HepG2 (cell line): ENCODE measurements at regions not wholly inside any gene's neighbourhood (a gene's known extent, or its start where the extent isn't known, plus 50 kb on each side); places are given as distances from the start of the nearest gene placed in this dataset.

ENCODE experiments used
- ATAC-seq: fragments of 200-7000 bp; cut with Tn5 transposase; 3 replicates; pipeline ENCODE4 v1.9.1; 2020; ENCODE audit warnings: mild to moderate bottlenecking, moderate library complexity
- BruUV-seq: library from RNA; stranded (reverse); fragments of 400-500 nt; replicated peaks from 2 replicates; lab custom pipeline; 2021; lab: Mats Ljungman, UMichigan
- CTCF ChIA-PET: fragments of 300-600 bp; formaldehyde crosslinking; extraction: SDS; loops from one replicate; lab custom pipeline; 2021; ENCODE audit warnings: low total read pairs, inconsistent platforms, low intra/inter-chr PET ratio; lab: Yijun Ruan, JAX
- POLR2A ChIA-PET: fragments of 350-600 bp; sonication (Branson Sonifier 250); formaldehyde crosslinking; loops from one replicate; lab custom pipeline; 2020; ENCODE audit warnings: antibody characterized with exemption, inconsistent platforms; lab: Yijun Ruan, JAX
- DNase-seq: peaks from one replicate; pipeline ENCODE4 v3.0.0-alpha.2; 2015; ENCODE audit warnings: low spot score
- FAIRE-seq: peaks from 3 replicates; lab custom pipeline; 2011; peaks lifted over from hg19 to GRCh38; lab: Jason Lieb, UNC
- H2AFZ ChIP-seq: one replicate; pipeline ENCODE4 v1.6.1; 2011; ENCODE audit warnings: low read length, inconsistent platforms
- H3K27ac ChIP-seq: fragments of 300-600 bp; 3 replicates; pipeline ENCODE4 v1.8.0; 2011; ENCODE audit warnings: mixed run types, mild to moderate bottlenecking, mixed read lengths, low read length, inconsistent platforms; ENCODE audit not compliant: insufficient read depth; ENCODE audit errors: extremely low read length
- H3K27me3 ChIP-seq, 2 experiments: fragments of 200-600 bp in 1 of 2; 2 replicates in 1 of 2; 3 replicates in 1 of 2; pipeline versions ENCODE4 v1.6.0 to v1.8.0; 2011; ENCODE audit warnings: low read length in 2 of 2, mild to moderate bottlenecking in 2 of 2, moderate library complexity in 2 of 2, inconsistent platforms in 1 of 2; ENCODE audit not compliant: insufficient read depth in 2 of 2, control insufficient read depth in 1 of 2
- H3K36me3 ChIP-seq, 2 experiments: fragments of 200-600 bp in 1 of 2; replicated peaks in 1 of 2; 2 replicates in 1 of 2; 3 replicates in 1 of 2; pipeline versions ENCODE4 v1.5.1 to v1.8.0; 2011; ENCODE audit warnings: low read length in 2 of 2, inconsistent platforms in 1 of 2; ENCODE audit not compliant: insufficient read depth in 2 of 2, control insufficient read depth in 1 of 2
- H3K4me1 ChIP-seq: 2 replicates; pipeline ENCODE4 v1.5.1; 2012; ENCODE audit warnings: low read length, inconsistent platforms; ENCODE audit not compliant: insufficient read depth
- H3K4me2 ChIP-seq: 2 replicates; pipeline ENCODE4 v1.6.0; 2011; ENCODE audit warnings: low read depth, low read length, inconsistent platforms
- H3K4me3 ChIP-seq, 3 experiments: fragments of 200-600 bp in 1 of 3; sonication (generic), shearing (Covaris generic) in 1 of 3; replicated peaks in 1 of 3; 2 replicates each; pipeline ENCODE4 v1.5.1; 2011 to 2016; ENCODE audit warnings: low read length in 3 of 3, inconsistent platforms in 2 of 3, low read depth in 2 of 3, mild to moderate bottlenecking in 2 of 3, control low read depth in 1 of 3, mixed read lengths in 1 of 3; ENCODE audit not compliant: insufficient read depth in 1 of 3
- H3K79me2 ChIP-seq: one replicate; pipeline ENCODE4 v1.6.1; 2011; ENCODE audit warnings: low read length, inconsistent platforms; ENCODE audit not compliant: insufficient read depth
- H3K9ac ChIP-seq: 2 replicates; pipeline ENCODE4 v1.6.0; 2011; ENCODE audit warnings: mild to moderate bottlenecking, low read depth, low read length, inconsistent platforms; ENCODE audit not compliant: insufficient read depth
- H3K9me3 ChIP-seq: 2 replicates; pipeline ENCODE4 v1.5.1; 2012; ENCODE audit warnings: mild to moderate bottlenecking, low read length
- H4K20me1 ChIP-seq: 2 replicates; pipeline ENCODE4 v1.6.0; 2011; ENCODE audit warnings: inconsistent platforms, mild to moderate bottlenecking, low read length, moderate library complexity; ENCODE audit not compliant: insufficient read depth
- ATF7-NPFF ChIP-seq: sonication (generic); formaldehyde crosslinking; IDR thresholded peaks from 2 replicates; pipeline ENCODE4 v1.8.1; 2023; ENCODE audit warnings: mild to moderate bottlenecking, low read depth, missing genetic modification reagents, moderate library complexity
- CENPT ChIP-seq: sonication (generic); formaldehyde crosslinking; IDR thresholded peaks from 2 replicates; pipeline ENCODE4 v1.8.0; 2022; ENCODE audit warnings: low read depth, mild to moderate bottlenecking, moderate library complexity, missing genetic modification reagents
- CREM ChIP-seq, 2 experiments: sonication (generic) in 1 of 2; formaldehyde crosslinking in 1 of 2; IDR thresholded peaks; 2 replicates each; pipeline versions ENCODE4 v1.4.0 to v1.6.1; 2016 to 2020; ENCODE audit warnings: antibody characterized with exemption in 1 of 2, mild to moderate bottlenecking in 1 of 2, missing genetic modification reagents in 1 of 2
- EEA1 ChIP-seq: sonication (generic); formaldehyde crosslinking; IDR thresholded peaks from 2 replicates; pipeline ENCODE4 v1.5.1; 2020; ENCODE audit warnings: mild to moderate bottlenecking, missing genetic modification reagents, borderline replicate concordance
- NFYC ChIP-seq: IDR thresholded peaks from 2 replicates; pipeline ENCODE4 v1.6.1; 2016; ENCODE audit warnings: missing genetic modification reagents, missing compliant biosample characterization
- PCBP1 ChIP-seq: fragments of 200-400 bp; formaldehyde crosslinking; IDR thresholded peaks from 2 replicates; pipeline ENCODE4 v1.6.1; 2017; ENCODE audit warnings: mild to moderate bottlenecking, low read depth, low read length, borderline replicate concordance
- SP4 ChIP-seq: sonication (generic); formaldehyde crosslinking; IDR thresholded peaks from 2 replicates; pipeline ENCODE4 v1.8.1; 2023; ENCODE audit warnings: mild to moderate bottlenecking, missing genetic modification reagents
- YEATS2 ChIP-seq: sonication (generic); formaldehyde crosslinking; IDR thresholded peaks from 2 replicates; pipeline ENCODE4 v1.4.0; 2020; ENCODE audit warnings: missing genetic modification reagents, borderline replicate concordance
- ZNF496 ChIP-seq: sonication (generic); formaldehyde crosslinking; IDR thresholded peaks from 2 replicates; pipeline ENCODE4 v1.8.1; 2023; ENCODE audit warnings: mild to moderate bottlenecking, moderate library complexity, missing genetic modification reagents; ENCODE audit not compliant: insufficient replicate concordance
- ZNF674 ChIP-seq: sonication (generic); formaldehyde crosslinking; IDR thresholded peaks from 2 replicates; pipeline ENCODE4 v1.5.0; 2020; ENCODE audit warnings: low read depth, mild to moderate bottlenecking, missing genetic modification reagents
- ZNF839 ChIP-seq: sonication (generic); formaldehyde crosslinking; IDR thresholded peaks from 2 replicates; pipeline ENCODE4 v1.4.0; 2020; ENCODE audit warnings: missing genetic modification reagents, mild to moderate bottlenecking, borderline replicate concordance
- ZSCAN12 ChIP-seq: sonication (generic); formaldehyde crosslinking; IDR thresholded peaks from 2 replicates; pipeline ENCODE4 v1.9.0; 2021; ENCODE audit warnings: mild to moderate bottlenecking, missing genetic modification reagents
- WGBS: methylation state at CpG from one replicate; pipeline ENCODE4 v1.1.6; 2017; ENCODE audit warnings: low lambda C conversion rate; 5-methylcytosine and 5-hydroxymethylcytosine counted together
- in situ Hi-C: cut with HindIII; loops from 2 replicates; pipeline ENCODE4 v1.10.0; 2017; ENCODE audit warnings: low pct_unique_long_range_greater_than_20kb; ENCODE audit not compliant: extremely low pct_ligation_motif_present
- intact Hi-C: fragments of 100-400 bp; cut with micrococcal nuclease; formaldehyde crosslinking; loops from one replicate; pipeline ENCODE4 v1.10.0; 2022; ENCODE audit not compliant: unreplicated experiment
- TF ChIP-seq, protein P1 (sequence below): fragments of 450-650 bp; IDR thresholded peaks from 2 replicates; pipeline ENCODE4 v1.6.1; 2016
- TF ChIP-seq, protein P2 (sequence below): sonication (generic); formaldehyde crosslinking; IDR thresholded peaks from 2 replicates; pipeline ENCODE4 v1.8.0; 2022; ENCODE audit warnings: missing genetic modification reagents, mild to moderate bottlenecking, moderate library complexity, borderline replicate concordance

DNA sequence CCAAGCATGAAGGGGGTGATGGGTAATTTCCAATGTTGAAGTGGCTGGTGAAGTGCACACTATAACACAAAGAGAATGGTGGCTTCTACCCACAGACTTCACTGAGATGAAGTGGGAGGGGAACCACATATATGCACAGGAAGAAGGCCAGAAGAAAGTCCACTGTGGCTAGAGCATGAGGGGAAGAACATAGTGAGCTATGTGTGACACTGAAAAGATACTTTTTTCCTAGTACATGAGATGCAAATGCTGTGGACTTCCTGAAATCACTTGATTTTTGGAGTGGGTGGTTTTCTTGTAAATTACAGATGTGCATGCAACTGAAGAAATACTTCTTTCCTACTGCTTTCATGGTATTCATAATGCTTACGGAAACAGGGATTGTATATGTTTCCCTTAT is 115.6 kb upstream of the PHYHIPL start:
- Histone ChIP-seq H3K27me3 (no peaks in the 10 kb centered on the region), H4K20me1 (no peaks in the 10 kb centered on the region), H3K9ac (no peak overlapping the region), H2AFZ (no peak overlapping the region), H3K79me2 (no peaks in the 10 kb centered on the region), H3K36me3 (no peaks in the 10 kb centered on the region), H3K4me3 (no peak overlapping the region), H3K4me2 (no peak overlapping the region), H3K4me1 (peaks cover 82% of the 10 kb centered on the region), H3K9me3 (no peaks in the 10 kb centered on the region), H3K27ac (no peak overlapping the region)
- CTCF ChIA-PET, result no interaction called here
- in situ Hi-C loops (no loop called here), intact Hi-C loops (no loop called here)
- WGBS, result 94% methylated on average over 1 of the region's 1 CpG
- TF ChIP-seq EEA1 (no peak), NFYC (CRISPR knock-in tag) (no peak), CREM (IDR thresholded peaks at IDR 0.05) (no peak), CREM (CRISPR knock-in tag; IDR thresholded peaks at IDR 0.05) (no peak), ZNF674 (CRISPR knock-in tag) (no peak)
- FAIRE-seq (no peak), DNase-seq (no peak), ATAC-seq (no peak)
- POLR2A ChIA-PET, result no interaction called here
- BruUV-seq, result no TSS peak

DNA sequence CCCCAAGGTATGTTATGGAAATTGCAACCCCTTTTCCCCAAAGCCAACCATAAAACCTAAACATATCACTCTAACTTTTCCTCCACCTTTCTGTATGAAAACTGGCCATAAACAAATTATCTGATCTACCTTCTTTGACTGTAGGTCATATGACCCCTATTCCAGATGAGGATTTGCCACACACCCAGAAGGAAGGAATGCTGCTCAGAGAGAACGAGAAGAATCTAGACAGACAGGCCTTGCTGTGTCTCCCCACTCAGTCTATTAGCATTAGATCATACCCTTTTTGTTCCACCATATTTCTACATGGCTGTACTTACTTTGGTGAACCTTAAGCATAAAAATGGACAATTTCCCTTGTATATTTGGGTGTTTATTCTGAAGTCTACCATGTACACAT is 113.0 kb upstream of the PHYHIPL start:
- ChIA-PET POLR2A (no interaction called here), CTCF (no interaction called here)
- Histone ChIP-seq H3K9ac (no peak overlapping the region), H3K4me3 (no peak overlapping the region), H3K4me2 (no peak overlapping the region), H3K27me3 (no peaks in the 10 kb centered on the region), H3K4me1 (peaks cover 86% of the 10 kb centered on the region), H3K79me2 (no peaks in the 10 kb centered on the region), H3K36me3 (no peaks in the 10 kb centered on the region), H4K20me1 (no peaks in the 10 kb centered on the region), H3K9me3 (no peaks in the 10 kb centered on the region), H3K27ac (no peak overlapping the region), H2AFZ (no peak overlapping the region)
- DNase-seq (no peak), ATAC-seq (no peak), FAIRE-seq (no peak)
- BruUV-seq, result no TSS peak
- in situ Hi-C loops, result no loop called here
- intact Hi-C loops, result no loop called here
- WGBS, result 96% methylated on average over 1 of the region's 1 CpG
- no peak for TF ChIP-seq ZSCAN12
- TF ChIP-seq, protein P1, sequence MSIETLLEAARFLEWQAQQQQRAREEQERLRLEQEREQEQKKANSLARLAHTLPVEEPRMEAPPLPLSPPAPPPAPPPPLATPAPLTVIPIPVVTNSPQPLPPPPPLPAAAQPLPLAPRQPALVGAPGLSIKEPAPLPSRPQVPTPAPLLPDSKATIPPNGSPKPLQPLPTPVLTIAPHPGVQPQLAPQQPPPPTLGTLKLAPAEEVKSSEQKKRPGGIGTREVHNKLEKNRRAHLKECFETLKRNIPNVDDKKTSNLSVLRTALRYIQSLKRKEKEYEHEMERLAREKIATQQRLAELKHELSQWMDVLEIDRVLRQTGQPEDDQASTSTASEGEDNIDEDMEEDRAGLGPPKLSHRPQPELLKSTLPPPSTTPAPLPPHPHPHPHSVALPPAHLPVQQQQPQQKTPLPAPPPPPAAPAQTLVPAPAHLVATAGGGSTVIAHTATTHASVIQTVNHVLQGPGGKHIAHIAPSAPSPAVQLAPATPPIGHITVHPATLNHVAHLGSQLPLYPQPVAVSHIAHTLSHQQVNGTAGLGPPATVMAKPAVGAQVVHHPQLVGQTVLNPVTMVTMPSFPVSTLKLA, result no peak
- no peak for TF ChIP-seq PCBP1
- TF ChIP-seq SP4 (CRISPR knock-in tag), result no peak
- no peak for TF ChIP-seq ZNF674 (CRISPR knock-in tag)
- no peak for TF ChIP-seq ATF7-NPFF (CRISPR knock-in tag)
- no peak for TF ChIP-seq ZNF839
- TF ChIP-seq, protein P2, sequence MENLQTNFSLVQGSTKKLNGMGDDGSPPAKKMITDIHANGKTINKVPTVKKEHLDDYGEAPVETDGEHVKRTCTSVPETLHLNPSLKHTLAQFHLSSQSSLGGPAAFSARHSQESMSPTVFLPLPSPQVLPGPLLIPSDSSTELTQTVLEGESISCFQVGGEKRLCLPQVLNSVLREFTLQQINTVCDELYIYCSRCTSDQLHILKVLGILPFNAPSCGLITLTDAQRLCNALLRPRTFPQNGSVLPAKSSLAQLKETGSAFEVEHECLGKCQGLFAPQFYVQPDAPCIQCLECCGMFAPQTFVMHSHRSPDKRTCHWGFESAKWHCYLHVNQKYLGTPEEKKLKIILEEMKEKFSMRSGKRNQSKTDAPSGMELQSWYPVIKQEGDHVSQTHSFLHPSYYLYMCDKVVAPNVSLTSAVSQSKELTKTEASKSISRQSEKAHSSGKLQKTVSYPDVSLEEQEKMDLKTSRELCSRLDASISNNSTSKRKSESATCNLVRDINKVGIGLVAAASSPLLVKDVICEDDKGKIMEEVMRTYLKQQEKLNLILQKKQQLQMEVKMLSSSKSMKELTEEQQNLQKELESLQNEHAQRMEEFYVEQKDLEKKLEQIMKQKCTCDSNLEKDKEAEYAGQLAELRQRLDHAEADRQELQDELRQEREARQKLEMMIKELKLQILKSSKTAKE (CRISPR knock-in tag), result no peak
- TF ChIP-seq YEATS2 (CRISPR knock-in tag), result no peak
- no peak for TF ChIP-seq CENPT (CRISPR knock-in tag)
- TF ChIP-seq ZNF496 (CRISPR knock-in tag), result no peak
